H54 (cell line): ENCODE measurements at regions not wholly inside any gene's neighbourhood (a gene's known extent, or its start where the extent isn't known, plus 50 kb on each side); places are given as distances from the start of the nearest gene placed in this dataset.

ENCODE experiments used
- DNase-seq: peaks from one replicate; pipeline ENCODE4 v3.0.0; 2011; ENCODE audit warnings: low spot score, mixed read lengths; ENCODE audit not compliant: insufficient read length
- FAIRE-seq: peaks from 3 replicates; lab custom pipeline; 2011; peaks lifted over from hg19 to GRCh38; lab: Jason Lieb, UNC
- POLR2A ChIP-seq: IDR thresholded peaks from 2 replicates; pipeline ENCODE4 v1.6.1; 2011; ENCODE audit warnings: low read depth, mild to moderate bottlenecking, low read length

DNA sequence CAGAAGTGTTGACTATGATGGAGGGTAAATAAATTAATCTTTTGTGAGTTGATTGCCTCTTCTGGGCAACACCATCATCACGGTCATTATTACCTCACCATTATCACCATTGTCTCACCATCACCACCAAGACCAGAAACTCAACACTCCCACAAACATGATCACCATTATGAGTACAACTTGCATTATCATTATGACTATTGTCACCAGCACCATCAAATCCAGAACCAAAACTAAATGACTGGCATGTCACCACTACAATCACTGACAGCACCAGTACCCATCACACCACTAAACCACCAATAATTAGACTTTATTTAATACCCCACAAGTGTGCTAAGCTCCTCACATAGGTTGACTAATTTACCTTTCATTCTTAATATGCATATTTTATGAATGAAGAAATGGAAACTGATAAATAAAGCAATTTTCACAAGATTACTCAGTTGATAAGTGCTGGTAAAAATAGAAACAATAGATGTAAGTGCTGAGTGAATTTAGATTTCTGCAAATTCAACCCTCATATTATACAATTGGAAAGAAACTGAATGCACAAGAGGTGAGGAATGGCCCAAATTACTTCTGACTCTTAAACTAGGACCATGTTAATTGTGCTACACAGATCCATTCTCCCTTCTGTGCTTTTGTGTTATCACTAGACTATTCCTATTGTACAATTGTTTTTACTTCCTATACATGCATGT is 517.8 kb upstream of the PAPPA start:
- no peak for DNase-seq
- no peak for TF ChIP-seq POLR2A
- FAIRE-seq, result peak; percentile 55

DNA sequence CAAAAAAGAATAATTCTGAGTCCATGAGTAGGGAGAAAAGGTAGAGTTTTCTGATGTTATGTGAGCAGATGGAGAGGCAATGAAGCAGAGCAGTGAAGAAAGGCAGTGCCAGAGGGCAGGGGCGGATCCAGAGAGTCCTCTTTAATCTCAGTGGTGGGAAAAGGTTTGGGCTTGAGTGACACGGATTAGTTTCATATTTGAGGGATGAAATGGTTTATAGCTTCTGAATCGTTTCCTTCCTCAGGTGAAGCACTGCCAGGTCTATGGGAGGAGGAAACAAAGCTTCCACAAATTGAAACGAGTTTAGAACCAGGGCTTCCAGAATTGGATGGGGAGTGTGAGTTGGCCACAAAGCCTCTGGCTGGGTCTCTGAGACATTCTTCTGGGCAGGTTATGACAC is 517.0 kb upstream of the PAPPA start:
- FAIRE-seq (peak; percentile 20), DNase-seq (no peak)
- TF ChIP-seq POLR2A, result no peak

DNA sequence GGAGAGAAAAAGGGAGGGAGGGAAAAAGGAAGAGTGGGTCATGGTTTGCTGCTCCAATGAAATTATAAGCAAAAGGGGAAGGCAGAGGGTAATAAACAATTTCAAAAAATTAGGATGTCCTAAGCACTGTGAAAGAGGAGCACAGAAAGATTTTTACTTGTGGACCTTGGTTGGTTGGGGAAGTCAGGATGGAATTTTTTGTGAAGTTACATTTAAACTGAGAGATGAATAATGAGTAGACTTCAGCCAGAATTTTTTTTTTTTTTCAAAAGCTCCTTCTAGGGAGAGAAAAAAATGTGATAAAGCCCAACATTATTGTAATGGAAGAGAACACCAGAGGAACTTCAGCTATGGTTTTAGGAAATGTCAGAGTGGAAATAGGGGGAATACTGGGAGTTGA is 515.9 kb upstream of the PAPPA start:
- TF ChIP-seq POLR2A, result no peak
- no peak for DNase-seq
- no peak for FAIRE-seq

DNA sequence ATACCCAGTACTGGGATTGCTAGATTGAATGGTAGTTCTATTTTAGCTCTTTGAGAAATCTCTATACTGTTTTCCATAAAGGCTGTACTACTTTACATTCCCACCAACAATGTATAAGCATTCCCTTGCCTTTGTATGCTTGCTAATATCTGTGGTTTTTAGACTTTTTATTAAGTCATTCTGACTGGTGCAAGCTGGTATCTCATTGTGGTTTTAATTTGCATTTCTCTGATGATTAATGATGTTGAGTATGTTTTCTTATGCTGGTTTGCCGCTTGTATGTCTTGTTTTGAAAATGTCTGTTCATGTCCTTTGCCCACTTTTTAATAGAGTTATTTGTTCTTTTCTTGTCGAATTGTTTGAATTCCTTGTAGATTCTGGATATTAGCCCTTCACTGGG is 512.7 kb upstream of the PAPPA start:
- DNase-seq, result no peak
- FAIRE-seq, result peak; percentile 99
- no peak for TF ChIP-seq POLR2A

DNA sequence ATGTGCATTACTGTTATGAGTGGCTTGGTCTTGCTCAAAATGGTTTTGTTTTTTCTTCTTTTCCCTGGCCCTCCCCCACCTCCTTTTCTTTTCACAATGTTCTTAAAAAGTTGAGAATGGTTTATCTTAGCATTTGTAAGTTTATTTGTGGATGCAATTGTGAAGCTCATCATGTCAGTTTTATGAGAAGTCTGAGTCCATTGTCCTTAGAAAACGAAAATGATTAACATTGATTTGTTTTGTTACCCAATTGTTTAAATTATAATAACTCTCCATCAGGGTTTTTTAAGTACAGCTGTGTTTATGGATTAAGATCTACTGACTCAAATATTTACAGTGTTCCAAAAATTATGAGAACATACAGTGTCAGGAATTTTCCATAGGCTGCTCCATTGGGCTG is 511.3 kb upstream of the PAPPA start:
- FAIRE-seq (peak; percentile 43), DNase-seq (no peak)
- no peak for TF ChIP-seq POLR2A

DNA sequence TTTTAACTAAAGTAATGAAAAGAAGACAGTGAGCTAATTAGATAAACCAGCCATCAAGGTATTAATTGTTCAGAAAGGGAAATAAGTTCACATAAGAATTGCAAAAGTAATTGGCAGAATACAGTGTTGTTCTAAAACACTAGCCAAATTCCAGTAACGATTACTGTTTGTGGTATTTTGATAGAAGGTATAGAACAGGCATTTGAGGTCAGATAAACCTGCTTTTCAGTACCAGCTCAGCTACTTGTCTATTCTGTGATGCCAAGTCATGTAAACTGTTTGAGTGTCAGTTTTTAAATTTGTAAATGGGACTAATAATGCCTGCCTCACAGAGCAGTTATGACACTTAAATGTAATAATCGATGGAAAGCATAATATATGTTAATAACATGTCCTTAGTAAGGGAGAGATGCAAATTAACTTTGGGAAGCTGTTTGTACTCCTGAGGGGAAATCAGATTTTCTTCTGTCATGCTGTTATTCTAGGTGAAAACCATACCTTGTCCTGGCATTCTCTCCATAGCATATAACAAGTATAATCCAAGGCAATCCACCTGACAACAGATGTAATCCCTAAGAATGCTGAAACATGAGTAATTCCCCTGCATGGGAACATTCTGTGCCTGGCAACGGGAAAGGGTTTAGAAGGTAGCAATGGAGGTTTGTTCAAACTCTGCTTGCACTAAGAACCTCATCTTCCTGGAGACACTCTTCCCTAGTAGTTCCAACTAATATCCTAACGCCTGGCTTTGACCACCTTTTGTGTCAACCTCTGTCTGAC is 509.5 kb upstream of the PAPPA start:
- no peak for TF ChIP-seq POLR2A
- FAIRE-seq, result peak; percentile 95
- no peak for DNase-seq

DNA sequence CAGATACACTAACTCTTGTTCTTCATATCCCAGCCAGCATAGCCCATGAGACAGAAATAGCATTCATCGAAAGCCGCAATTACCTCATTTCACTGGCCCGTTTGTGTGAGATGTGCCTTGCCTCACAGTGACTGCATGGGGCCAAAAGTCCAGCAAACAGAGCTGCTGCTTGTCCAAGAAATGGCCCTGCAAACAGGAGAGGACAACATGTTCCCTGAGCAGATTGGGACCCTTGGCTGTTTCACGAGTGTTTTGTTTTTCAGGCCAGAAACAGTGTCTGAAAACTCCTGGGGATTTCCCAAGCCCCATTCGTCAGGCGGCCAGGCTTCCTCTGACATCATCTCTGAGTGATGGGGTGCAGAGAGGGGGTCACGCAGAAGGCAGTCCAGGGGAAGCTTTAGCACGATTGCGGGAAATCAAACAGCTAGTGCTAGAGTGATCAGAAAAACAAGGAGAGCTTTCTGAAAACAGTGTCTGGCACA is 503.6 kb upstream of the PAPPA start:
- TF ChIP-seq POLR2A, result no peak
- peak; percentile 99 for FAIRE-seq
- DNase-seq, result no peak

DNA sequence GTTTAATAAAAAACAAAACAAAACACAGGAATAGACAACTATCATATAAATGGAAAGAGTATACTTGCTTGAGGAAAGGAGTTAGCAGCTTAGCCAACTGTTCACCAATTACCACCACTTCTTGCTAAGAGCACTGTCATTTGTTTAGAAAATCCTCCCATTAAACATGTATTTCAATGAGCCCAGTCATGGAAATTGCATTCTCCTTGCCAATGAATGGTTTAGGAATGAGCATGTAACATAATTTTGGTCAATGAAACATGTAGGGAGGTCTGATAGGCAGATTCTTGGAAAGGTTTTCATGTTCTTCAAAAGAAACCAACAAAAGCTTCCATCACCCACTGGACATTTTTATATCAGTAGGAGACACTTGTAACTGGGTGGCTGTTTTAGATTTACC is 502.8 kb upstream of the PAPPA start:
- no peak for TF ChIP-seq POLR2A
- FAIRE-seq (no peak), DNase-seq (no peak)

DNA sequence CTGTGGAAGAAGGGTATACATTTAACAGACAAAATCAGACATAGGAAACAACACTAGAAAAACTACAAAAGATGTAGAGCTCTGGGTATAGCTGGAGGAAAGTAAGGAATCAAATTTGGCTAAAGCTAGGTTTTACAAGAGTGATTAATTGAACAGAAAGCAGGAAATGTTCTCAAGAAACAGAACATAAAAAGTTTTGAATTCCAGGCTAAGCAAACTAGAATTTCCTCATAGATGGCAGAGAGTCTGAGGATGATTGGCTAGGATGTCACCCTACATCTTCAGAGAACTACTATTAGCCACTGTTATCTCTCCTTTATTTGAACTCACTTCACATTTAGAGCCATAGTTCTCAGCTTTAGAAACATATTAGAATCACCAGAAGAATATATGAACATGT is 502.1 kb upstream of the PAPPA start:
- no peak for TF ChIP-seq POLR2A
- FAIRE-seq (no peak), DNase-seq (no peak)

DNA sequence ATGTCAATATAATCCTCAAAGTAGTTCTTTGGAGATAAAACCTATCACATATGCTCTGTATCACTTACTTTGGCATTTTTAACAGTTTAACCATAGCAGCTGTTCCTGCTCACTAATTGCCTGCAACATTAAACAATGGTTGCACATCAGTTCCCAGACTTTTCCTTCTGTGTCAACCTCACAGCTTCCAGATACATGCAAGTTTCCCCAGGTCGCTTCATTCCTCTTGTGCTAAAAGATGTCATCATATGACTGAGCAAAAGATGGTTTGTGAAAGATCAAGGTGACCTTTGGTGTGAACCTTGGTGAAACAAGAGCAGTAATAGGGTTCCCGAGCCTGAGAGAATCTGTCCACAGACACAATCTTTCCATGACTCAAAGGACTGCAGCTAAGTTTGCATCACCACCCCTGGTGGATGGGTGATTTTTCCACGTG is 500.4 kb upstream of the PAPPA start:
- TF ChIP-seq POLR2A, result no peak
- FAIRE-seq (no peak), DNase-seq (no peak)

DNA sequence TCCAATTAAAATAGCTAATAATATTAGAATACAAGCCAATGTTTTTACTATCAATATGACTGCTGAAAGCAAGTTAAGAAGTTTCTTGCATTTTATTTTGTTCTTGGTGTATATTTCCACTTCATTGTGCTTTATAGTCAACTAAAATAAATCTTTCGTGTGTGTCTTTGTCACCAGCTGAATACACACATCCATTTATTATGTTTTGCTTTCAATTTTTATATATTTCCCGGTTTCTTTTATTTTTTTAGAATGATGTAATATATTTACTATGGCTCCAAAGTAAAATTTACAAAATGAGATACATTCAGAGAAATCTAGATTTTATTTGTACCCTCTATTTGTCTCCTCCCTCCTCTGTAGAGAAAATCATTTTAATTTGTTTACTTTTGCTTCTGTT is 495.9 kb upstream of the PAPPA start:
- peak; percentile 45 for FAIRE-seq
- no peak for DNase-seq
- no peak for TF ChIP-seq POLR2A

DNA sequence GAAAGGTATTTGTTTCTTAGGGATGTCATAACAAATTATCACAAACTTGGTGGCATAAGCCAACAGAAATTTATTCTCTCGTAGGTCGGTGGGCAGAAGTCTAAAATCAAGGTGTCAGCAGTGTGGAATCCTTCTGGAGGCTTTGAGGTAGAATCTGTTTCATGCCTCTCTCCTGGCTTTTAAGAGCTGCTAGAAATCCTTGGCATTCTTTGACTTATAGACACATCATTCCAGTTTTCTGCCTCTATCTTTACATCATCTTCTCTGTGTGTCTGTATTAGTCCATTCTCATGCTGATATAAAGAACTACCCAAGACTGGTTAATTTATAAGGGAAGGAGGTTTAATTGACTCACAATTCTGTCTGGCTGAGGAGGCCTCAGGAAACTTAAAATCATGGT is 488.1 kb upstream of the PAPPA start:
- FAIRE-seq, result no peak
- DNase-seq, result no peak
- no peak for TF ChIP-seq POLR2A

DNA sequence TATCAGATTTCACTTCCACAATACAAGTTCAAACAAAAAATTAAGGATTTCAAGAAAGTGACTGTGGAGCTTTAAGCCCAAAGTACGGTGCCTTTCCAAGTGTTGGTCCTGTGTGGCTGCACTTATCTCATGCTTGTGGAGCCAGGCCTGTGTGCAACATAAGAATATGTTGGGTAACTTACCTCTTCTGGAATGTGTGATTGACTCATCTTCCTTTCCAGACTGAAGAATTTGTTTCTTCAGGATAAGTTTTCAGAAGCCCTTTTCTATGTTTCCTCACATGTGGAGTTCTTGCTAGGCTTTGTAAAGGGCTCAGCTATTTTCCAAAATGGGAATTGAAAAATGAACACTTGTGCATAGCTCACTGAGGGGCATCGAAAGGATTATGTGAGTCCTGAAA is 485.1 kb upstream of the PAPPA start:
- no peak for TF ChIP-seq POLR2A
- DNase-seq (no peak), FAIRE-seq (peak; percentile 95)

DNA sequence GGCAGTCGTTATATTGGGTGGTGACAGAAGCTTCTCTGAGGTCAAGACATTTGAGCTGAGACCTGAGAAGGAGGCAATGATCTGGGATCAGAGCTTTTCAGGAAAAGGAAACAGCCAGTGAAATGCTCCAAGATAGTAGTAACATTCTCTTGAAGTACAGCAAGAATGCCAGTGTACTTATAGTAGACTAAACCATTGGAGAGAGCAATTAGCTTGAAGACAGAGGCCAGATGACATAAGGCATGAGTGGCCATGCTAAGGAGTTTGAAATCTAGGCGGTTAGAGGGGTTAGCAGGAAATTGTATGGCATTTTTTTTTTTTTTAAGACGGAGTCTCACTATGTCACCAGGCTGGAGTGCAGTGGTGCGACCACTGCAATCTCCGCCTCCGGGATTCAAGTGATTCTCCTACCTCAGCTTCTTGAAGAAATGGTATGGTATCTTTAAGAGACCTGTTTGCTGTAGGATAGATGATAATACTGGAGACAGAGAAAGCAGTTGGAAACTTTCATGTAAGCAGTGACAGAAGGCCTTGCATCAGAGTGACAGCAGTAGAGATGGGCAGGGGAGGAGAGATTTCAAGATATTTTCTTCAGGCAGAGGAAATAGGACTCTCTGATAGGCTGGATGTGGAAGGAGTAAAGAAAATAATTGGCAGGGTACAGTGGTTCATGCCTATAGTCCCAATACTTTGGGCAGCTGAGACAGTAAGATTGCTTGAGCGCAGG is 482.2 kb upstream of the PAPPA start:
- DNase-seq, result no peak
- FAIRE-seq, result peak; percentile 78
- TF ChIP-seq POLR2A, result no peak
